Astrocyte of the cerebellum (primary cell): ENCODE measurements at regions not wholly inside any gene's neighbourhood (a gene's known extent, or its start where the extent isn't known, plus 50 kb on each side); places are given as distances from the start of the nearest gene placed in this dataset.

Experiments
- DNase-seq: peaks from one replicate; pipeline ENCODE4 v3.0.0-alpha.2; 2011; ENCODE audit warnings: low read depth
- H3K4me3 ChIP-seq: 2 replicates; pipeline ENCODE4 v1.5.1; 2011; ENCODE audit warnings: mild to moderate bottlenecking, low read depth, low read length, moderate library complexity
- in situ Hi-C: cut with HindIII; loops from 2 replicates; pipeline ENCODE4 v1.10.0; 2017; ENCODE audit warnings: low sequenced_read_pairs
- TF ChIP-seq, protein P1 (sequence below): IDR thresholded peaks from 2 replicates; pipeline ENCODE4 v1.5.1; 2012; ENCODE audit warnings: low read length, low read depth, moderate library complexity, mild to moderate bottlenecking; ENCODE audit errors: missing control alignments

DNA sequence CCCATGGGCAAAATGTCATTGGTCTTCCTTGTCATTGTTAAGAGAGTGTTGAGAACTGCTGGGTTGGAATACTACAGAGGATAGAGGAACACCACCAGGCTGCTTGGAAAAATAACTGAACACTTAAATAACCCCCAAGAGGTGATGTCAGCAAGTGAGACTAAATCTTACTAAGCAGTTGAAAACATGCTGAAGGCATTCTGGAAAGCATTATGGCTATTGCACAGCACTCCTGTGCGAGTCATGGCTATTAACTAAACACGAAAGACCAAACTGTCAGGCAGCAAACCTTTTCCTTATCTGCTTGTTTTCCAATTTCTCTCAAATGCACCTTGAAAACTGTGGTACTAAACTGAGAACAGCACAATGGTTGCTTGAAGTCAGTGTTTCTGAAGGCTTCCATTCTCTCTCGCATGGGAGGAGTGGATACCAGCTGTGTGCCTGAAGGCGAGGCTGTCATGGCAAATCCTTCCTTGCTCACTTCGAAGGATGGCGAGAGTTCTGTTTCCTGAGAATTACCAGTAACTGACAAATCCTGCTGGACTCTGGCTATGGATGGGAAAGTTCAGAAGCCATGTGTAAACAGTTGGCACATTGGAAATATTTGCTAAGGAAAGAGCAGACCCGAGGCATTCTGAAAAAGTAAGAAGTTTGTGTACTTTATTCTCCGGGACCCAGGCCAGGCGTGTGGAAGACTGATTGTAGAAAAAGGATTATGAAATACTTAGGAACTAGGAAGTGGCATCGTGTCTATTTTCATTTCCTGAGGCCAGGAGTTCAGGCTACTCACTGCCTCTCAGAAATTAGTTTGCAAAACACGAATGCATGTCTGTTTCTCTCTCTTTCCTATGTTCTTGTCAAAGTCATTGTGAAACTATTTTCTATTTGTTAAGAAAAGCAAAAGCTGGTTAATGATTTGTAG, 182.1 kb downstream of the DMRT2 start:
- DNase-seq = peak; percentile 8
- TF ChIP-seq, protein P1, sequence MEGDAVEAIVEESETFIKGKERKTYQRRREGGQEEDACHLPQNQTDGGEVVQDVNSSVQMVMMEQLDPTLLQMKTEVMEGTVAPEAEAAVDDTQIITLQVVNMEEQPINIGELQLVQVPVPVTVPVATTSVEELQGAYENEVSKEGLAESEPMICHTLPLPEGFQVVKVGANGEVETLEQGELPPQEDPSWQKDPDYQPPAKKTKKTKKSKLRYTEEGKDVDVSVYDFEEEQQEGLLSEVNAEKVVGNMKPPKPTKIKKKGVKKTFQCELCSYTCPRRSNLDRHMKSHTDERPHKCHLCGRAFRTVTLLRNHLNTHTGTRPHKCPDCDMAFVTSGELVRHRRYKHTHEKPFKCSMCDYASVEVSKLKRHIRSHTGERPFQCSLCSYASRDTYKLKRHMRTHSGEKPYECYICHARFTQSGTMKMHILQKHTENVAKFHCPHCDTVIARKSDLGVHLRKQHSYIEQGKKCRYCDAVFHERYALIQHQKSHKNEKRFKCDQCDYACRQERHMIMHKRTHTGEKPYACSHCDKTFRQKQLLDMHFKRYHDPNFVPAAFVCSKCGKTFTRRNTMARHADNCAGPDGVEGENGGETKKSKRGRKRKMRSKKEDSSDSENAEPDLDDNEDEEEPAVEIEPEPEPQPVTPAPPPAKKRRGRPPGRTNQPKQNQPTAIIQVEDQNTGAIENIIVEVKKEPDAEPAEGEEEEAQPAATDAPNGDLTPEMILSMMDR = no peak
- in situ Hi-C loops = no loop called here
- no peak overlapping the region for H3K4me3 ChIP-seq

DNA sequence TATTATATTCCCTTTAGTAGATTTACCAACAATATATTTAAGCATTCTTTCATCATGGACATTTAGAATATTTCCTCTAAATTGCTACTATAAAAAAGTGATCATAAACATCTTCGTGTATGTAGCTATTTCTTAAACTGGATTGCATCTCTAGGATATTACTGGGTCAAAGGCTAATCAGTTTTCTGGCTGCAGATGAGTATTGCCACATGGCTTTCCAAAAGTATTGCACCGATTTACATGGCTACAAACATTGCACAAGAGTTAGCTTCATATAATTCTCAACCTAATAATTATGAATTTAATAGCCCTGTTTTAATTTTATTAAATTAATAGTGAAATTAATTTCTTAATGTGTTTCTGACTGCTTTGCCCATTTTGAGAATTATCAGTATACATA, 183.4 kb downstream of the DMRT2 start:
- in situ Hi-C loops = no loop called here
- TF ChIP-seq, protein P1 = no peak
- no peak overlapping the region for H3K4me3 ChIP-seq
- no peak for DNase-seq

DNA sequence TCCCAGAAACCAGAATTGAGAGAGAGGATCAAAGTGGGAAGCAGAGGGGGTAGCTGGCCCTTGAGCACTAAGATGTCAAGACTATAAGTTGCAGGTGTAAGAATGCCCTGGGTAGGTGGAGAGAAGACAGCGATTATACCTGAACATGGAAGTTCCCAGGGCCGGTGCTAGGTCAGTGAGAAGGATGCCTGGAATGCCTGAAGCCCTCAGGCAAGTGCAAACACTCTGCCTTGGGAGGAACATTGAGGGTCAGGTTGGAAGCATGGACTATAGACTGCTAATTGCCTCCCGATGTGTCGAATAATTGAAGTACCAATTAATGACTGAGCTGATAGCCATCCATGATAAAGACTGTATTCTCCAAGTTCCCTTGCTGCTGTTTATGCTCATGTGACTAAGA, 185.5 kb downstream of the DMRT2 start:
- DNase-seq = no peak
- TF ChIP-seq, protein P1 = no peak
- in situ Hi-C loops = no loop called here
- no peak overlapping the region for H3K4me3 ChIP-seq

DNA sequence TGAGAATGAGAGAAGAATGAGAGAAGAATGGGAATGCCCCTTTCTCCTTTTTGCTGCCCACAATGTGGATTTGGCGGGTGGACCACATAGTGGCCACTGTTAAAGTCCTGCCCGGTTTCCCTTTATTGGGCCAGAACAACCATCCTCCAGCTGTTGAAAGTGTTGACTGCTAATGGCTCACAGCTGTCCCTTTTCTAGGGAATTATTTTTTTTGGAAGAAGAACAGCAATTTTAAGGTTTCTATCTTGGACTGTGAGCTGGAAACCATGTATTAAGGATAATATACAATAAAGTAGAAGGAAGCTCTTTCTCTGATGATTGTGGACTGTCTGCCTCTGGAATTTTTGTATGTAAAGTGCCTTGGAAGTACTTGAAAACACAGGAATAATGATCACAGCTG, 185.9 kb downstream of the DMRT2 start:
- H3K4me3 ChIP-seq = no peak overlapping the region
- no peak for DNase-seq
- in situ Hi-C loops = no loop called here
- TF ChIP-seq, protein P1 = no peak

DNA sequence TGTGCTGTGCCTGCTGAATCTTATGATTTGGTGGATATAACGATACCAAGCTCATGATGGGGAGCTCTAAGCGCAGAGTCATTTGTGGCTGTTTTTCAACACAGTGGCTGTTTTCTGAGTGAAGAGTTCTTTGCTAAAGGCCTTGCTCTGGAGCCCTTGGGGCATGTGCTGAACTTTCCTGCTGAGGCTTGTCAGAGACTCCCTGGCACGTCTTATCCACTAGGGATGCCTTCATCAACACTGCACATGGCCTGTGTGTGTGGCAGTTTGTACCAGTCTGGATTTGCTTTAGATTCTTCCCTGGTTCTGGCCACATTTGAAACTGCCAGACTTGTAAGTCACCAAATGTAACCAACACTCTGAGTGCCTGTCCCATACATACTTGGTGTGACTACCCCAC, 188.2 kb downstream of the DMRT2 start:
- in situ Hi-C loops = no loop called here
- TF ChIP-seq, protein P1 = no peak
- no peak overlapping the region for H3K4me3 ChIP-seq
- no peak for DNase-seq

DNA sequence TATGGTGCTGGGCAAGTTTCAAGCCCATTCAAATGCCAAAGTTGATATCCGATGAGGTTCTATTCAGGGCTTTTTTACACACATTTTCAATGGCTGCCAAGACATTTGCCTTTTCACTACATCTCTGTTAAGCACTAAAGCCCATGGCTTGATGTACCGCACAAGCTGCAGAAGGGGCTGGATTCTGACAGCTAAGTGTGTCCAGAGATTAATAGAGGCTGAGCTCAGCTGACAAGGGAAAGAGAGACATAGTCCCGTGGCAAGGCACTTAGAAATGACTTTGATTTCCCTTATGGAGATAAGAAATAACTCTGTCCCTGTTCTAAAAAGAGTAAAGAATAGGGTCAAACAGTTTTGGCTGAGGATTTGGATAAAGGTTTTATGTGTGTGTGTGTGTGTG, 198.6 kb downstream of the DMRT2 start:
- no peak for DNase-seq
- TF ChIP-seq, protein P1 = no peak
- in situ Hi-C loops = no loop called here
- no peak overlapping the region for H3K4me3 ChIP-seq
